ENCODE measurements at regions not wholly inside any gene's neighbourhood (a gene's known extent, or its start where the extent isn't known, plus 50 kb on each side); places are given as distances from the start of the nearest gene placed in this dataset.
"Not testable (repeated sequence)": the region's sequence is repeated elsewhere in the genome, so short reads cannot be mapped to it uniquely, and the experiment has no call there.

GRCh38 chr14:56061051-56061450 is 57.2 kb upstream of the PELI2 start:
- DNase-seq, result no peak

DNA sequence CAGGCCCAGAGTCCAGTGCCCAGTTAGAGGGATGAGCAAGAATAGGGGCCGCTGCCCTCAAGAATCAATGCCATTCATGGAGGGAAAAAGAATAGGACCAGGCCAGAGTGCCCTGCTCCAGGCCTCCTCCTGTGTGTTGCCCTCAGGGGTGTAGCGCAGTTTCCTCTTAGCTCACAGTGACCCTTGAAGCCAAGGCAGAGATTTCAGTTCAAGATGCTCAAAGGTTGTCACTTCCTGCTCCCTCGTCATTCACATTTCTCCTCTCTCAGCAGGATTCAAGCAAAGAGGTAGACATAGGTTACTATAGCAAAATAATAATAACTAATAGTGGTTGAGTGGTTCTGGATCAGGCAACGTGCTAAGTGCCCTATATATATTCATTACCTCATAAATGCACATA is 55.1 kb upstream of the PELI2 start:
- DNase-seq, result no peak

DNA sequence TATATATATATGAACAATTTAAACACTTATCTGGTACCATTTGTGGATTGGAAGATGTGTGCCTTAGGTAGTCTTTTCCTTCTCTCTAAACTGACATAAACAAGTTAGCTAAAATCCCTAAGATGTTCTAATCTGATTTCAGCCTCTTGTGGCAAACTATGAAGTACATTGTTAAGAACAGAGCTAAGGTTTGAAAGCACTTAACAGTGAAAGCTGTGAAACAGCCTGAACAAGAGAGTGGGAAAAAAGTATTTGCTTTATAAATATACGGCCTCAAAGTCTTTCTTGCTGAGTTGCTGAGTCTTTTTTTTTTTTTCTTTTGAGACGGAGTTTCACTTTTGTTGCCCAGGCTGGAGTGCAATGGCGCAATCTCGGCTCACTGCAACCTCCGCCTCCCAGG is 53.7 kb upstream of the PELI2 start:
- DNase-seq, result no peak

GRCh38 chr14:56065199-56065598 is 53.0 kb upstream of the PELI2 start:
- not testable (repeated sequence) for DNase-seq

- no peak for DNase-seq
Measured at GRCh38 chr14:56065621-56066290, 52.5 kb upstream of the PELI2 start.
